Cerebellar nuclear complex (tissue), 1 donor: ENCODE measurements at regions not wholly inside any gene's neighbourhood (a gene's known extent, or its start where the extent isn't known, plus 50 kb on each side); places are given as distances from the start of the nearest gene placed in this dataset.
"Not testable (repeated sequence)": the region's sequence is repeated elsewhere in the genome, so short reads cannot be mapped to it uniquely, and the experiment has no call there.

Experiments
- DNase-seq, 2 experiments: peaks; one replicate each; lab custom pipeline; 2025; lab: John Stamatoyannopoulos, UW

- no peak for DNase-seq
These were observed 84.4 kb downstream of the C9orf152 start for GRCh38 chr9:110123341-110124095.

DNA sequence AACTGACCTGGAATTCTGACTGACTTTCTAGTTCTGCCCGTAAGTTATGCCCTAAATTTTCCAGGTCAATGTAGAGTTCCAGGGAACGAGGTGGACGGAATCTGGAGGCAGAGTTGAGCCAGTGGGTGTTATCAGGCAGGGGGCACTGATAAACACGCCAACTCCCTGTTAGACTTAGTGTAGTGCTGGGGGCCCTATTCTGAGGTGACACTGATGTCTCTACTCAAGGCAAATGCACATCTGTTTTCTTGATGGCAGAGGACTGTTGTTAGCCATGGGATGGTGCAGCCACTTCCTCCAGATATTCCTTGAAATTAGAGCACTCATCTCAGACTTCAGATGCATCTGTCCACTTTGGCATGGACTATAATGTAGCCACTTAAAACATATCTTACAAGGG, 83.5 kb downstream of the C9orf152 start:
- DNase-seq: no peak

DNA sequence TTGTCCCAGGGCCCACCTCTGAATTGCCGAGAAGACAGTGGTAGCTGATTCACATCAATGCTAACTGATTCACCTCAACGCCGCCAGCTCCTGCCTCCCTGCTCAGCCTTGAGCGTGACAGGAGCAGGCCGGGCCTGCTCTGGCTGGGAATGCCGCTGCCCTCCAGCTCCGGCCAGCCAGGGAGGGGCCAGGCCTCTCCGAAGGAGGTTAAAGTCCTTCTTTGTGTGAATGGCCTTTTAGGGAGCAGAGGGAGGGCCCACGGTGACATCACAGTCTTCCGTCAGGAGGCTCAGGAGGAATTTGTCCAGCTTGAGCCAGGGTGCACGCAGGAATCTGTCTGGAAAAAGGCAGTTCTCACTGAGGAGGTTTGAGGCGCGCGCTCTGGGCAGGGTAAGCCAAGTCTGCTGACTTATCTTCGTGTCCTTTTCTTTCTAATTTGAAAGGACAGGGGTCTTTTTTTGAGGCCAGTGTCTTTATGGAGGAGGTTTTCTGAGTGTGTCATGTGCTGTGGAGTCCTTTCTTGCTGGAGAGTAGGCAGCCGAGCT, 82.7 kb downstream of the C9orf152 start:
- no peak for DNase-seq

GRCh38 chr9:110125763-110126351, 82.1 kb downstream of the C9orf152 start:
- DNase-seq: no peak

GRCh38 chr9:110126499-110126941, 81.4 kb downstream of the C9orf152 start:
- no peak for DNase-seq

- DNase-seq: no peak
These were observed 80.7 kb downstream of the C9orf152 start for GRCh38 chr9:110126986-110127864.

DNA sequence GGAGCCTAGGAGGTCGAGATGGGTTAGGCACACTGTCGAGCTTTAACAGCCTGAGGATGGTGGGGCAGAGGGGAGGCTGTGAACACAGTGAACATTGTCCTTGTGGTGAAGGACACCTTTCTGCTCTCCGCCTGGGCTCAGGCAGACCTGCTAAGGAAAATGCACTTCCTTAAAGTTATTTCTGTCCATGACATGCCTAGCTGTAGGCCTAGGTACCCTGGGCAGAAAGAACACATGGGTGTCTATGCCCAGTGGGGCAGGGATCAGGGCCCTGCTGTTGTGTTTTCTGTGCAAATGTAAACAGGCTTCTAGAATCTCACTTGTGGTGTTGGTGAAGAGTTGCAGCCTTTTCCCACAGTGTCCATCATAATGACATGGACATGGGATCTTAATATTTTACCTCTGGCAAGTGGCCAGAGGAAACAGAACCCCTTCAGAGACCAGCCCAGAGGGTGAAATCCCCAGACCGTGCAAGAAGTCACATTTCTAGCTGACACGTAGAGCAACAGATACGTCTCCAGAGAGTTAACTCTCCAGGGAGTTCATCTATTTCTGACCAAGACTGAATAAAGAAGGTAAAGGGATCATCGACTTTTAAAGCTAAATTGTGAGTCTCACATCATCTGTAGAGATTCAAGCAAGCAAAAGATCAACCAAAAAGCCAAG, 79.2 kb downstream of the C9orf152 start:
- DNase-seq: no peak

DNA sequence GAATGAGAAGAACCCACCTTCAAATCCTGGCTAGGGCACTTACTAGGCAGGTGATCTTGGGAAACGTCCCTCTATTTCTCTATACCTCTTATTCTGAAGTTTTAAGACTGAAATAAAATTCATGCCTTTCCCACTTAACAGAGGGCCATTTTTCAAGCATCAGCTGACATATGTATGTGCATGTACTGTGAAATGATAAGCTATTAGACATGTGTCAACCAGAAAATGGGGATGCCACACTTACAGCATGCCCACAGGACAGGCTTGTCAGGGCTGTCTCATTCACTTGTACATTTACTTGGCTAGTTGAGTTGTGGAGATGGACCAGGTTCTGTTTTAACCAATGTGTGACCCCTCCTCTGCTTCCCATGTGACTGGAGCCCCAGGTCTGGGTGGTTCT, 78.5 kb downstream of the C9orf152 start:
- DNase-seq: no peak

GRCh38 chr9:110130211-110130610, 77.7 kb downstream of the C9orf152 start:
- no peak for DNase-seq

DNA sequence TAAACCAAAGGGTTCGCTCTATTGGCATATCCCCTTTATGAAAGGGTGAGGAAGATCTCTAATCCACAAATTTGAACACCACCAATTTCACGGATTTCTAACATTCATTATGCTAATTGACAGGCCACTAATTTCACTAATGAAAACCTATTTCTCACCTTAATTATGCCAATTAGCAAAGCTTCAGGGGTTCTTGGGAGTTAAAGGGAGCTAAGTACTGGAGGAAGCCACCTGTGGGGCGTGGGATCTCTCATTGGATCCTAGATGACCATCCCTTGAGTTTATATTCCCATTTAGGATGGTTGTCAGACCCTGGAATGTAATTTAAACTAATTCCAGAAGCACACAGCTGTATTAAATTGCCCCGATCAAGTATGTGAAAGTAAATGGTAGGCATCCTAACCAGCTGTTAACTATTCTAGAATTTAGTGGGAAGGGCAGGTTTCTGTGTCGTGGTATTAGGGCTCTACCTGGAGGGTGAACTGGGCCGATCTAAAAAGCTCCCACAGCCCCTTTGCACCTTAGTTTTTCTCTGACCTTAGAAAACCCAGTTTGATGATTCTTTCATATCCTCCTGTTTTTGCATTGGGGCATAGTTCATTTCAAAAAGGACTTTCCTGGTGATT, 77.1 kb downstream of the C9orf152 start:
- no peak for DNase-seq

- DNase-seq: no peak
These were observed 76.5 kb downstream of the C9orf152 start for GRCh38 chr9:110131499-110131898.

DNA sequence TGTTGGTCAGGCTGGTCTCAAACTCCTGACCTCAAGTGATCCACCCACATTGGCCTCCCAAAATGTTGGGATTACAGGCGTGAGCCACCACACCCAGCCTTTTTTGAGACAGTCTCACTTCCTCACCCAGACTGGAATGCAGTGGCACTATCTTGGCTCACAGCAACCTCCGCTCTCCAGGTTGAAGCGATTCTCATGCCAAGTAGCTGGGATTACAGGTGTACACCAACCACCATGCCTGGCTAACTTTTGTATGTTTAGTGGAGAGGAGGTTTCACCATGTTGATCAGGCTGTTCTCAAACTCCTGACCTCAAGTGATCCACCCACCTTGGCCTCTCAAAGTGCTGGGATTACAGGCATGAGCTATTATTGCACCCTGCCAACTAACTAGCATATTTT, 75.4 kb downstream of the C9orf152 start:
- not testable (repeated sequence) for DNase-seq

GRCh38 chr9:110133059-110133458, 74.9 kb downstream of the C9orf152 start:
- no peak for DNase-seq

DNA sequence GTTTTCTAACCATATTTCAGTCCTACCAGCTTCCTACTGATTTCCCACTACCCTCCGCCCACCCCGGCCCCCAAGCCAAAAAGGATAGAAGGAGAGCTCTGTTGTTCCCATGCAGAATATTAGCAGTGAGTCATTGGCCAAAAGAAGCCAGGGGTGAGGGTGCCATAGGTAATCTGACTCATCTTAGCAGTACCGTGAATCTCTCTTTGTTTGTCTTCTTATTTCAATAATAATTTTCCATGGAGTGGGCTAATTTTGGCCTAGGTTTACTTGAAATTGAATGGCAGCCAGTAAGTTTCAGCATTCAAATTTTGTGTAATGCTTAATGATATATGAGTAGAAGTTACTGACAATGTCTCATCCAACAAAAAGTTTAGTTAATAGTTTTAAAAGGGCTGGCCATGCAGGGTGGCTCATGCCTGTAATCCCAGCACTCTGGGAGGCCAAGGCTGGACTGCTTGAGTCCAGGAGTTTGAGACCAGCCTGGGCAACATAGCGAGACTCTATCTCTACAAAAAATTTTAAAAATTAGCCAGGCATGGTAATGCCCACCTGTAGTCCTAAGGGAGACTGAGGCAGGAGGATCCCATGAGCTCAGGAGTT, 74.2 kb downstream of the C9orf152 start:
- no peak for DNase-seq

DNA sequence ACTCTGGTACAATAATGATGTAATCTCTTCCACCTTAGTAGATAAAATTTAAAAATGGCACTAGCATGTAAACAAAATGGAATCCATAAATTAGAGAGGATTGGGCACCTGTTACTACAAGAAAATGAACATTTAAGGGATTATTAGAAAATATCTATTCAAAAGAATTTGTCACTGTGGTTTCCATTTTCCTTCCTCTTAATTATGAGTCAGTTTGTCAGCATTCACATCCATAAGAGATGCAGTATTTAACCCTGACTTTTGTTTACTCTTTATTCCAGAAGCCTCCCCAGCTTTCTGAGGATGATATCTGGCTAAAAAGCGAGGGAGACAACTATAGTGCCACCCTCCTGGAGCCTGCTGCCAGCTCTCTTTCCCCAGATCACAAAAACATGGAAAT, 72.1 kb downstream of the C9orf152 start:
- no peak for DNase-seq

DNA sequence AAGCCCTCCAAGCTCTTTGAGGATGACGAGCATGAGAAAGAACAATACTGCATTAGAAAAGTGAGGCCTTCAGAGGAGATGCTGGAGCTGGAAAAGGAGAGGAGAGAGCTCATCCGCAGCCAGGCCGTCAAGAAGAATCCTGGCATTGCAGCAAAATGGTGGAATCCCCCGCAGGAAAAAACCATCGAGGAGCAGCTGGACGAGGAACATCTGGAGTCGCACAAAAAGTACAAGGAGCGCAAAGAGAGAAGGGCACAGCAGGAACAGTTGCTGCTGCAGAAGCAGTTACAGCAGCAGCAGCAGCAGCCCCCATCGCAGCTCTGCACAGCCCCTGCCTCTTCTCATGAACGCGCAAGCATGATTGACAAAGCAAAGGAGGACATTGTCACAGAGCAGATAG, 71.2 kb downstream of the C9orf152 start:
- DNase-seq: no peak

DNA sequence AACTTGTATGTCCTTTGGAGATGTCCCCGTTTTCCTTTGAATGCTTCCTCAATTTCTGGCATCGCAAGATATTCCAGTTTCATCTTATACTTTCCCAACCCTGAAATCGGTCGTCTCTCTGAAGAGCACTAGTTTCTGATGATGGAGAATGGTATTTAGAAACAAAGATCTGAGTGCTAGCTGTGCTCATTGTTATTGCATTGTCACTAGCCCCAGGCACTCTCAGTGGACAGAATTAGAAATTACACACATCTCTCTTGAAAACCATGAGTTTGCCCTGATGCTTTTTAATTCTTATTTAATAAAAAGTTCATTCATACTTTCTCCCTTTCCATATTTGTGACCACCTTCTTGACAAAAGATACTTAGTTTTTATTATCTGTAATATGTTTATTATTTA, 67.7 kb downstream of the C9orf152 start:
- DNase-seq: no peak

DNA sequence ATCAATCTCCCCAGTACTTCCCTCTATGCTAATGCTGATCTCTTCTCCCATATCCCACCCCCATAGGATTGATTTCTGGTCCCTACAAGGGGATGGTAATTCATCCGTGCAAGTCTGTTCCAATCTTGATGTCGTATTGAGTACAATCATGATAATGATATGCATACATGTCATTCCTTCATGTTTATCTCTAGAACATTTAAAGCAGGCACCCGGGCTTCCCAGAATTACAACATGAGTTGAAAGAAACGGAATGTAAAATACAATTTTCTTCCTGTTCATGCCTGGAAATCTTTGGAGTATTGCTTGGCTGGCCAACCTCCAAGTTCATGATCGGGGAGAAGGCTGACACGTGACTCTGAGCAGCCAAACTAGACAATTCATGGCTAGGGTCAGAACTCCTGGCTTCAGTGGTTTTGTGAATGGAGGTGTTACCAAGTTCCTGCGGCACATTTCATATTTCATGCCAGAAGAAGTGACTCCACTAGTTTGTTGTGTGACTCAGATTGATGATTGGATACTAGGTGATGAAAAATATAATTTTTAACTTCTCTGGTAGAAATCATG, 66.6 kb downstream of the C9orf152 start:
- no peak for DNase-seq

- no peak for DNase-seq
These were observed 65.7 kb downstream of the C9orf152 start for GRCh38 chr9:110142253-110142652.

DNA sequence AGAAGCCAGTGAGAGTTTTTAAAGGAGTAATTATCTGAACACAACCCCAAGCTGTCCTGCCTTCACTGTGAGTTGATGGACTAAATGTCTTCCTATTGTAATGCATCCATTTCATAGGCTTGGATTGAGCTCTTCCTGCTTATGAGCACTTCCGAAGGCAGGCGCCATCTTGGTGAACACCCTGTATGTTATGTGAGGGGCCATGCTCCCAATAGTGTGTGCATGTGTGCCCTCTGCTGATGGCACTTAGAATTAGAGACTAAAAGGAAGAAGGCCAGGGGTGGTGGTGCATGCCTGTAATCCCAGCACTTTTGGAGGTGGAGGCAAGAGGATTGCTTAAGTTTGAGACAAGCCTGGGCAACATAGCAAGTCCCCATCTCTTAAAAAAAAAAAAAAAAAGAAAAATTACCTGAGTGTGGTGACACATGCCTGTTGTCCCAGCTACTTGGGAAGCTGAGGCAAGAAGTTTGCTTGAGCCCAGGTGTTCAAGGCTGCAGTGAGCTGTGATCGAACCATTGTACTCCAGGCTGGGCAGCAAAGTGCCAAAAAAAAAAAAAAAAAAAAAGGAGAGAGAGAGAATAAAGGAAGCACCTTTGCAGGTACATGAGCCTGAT, 65.0 kb downstream of the C9orf152 start:
- no peak for DNase-seq
